Karpas-422 (cell line): ENCODE measurements at regions not wholly inside any gene's neighbourhood (a gene's known extent, or its start where the extent isn't known, plus 50 kb on each side); places are given as distances from the start of the nearest gene placed in this dataset.

Experiments used
- DNase-seq: peaks from one replicate; pipeline ENCODE4 v3.0.0-alpha.2; 2015
- H2AFZ ChIP-seq: fragments of 200-600 bp; sonication (generic); 2 replicates; pipeline ENCODE4 v1.6.1; 2014; ENCODE audit warnings: antibody characterized with exemption, low read length, mixed read lengths
- H3K27ac ChIP-seq: fragments of 200-600 bp; sonication (generic); 2 replicates; pipeline ENCODE4 v1.5.1; 2014; ENCODE audit warnings: mild to moderate bottlenecking, low read length, moderate library complexity
- H3K27me3 ChIP-seq: fragments of 200-600 bp; sonication (generic); 2 replicates; pipeline ENCODE4 v1.6.1; 2014; ENCODE audit warnings: low read length, mixed read lengths
- H3K36me3 ChIP-seq: fragments of 200-600 bp; sonication (generic); 2 replicates; pipeline ENCODE4 v1.6.1; 2014; ENCODE audit warnings: low read length, mixed read lengths; ENCODE audit not compliant: insufficient read depth
- H3K4me1 ChIP-seq: fragments of 200-600 bp; sonication (generic); 2 replicates; pipeline ENCODE4 v1.6.1; 2014; ENCODE audit warnings: mild to moderate bottlenecking, low read length, mixed read lengths
- H3K4me2 ChIP-seq: fragments of 200-600 bp; sonication (generic); 2 replicates; pipeline ENCODE4 v1.6.1; 2014; ENCODE audit warnings: low read length, low read depth, mild to moderate bottlenecking; ENCODE audit not compliant: poor library complexity, severe bottlenecking
- H3K4me3 ChIP-seq: fragments of 200-600 bp; sonication (generic); 2 replicates; pipeline ENCODE4 v1.5.1; 2014; ENCODE audit warnings: mild to moderate bottlenecking, antibody characterized with exemption, low read length, mixed read lengths
- H3K79me2 ChIP-seq: fragments of 200-600 bp; sonication (generic); 2 replicates; pipeline ENCODE4 v1.6.1; 2014; ENCODE audit warnings: mild to moderate bottlenecking, low read length, mixed read lengths
- H3K9ac ChIP-seq: fragments of 200-600 bp; sonication (generic); 2 replicates; pipeline ENCODE4 v1.6.0; 2014; ENCODE audit warnings: low read length
- H3K9me2 ChIP-seq: fragments of 200-600 bp; sonication (generic), shearing (Covaris generic); replicated peaks from 2 replicates; pipeline ENCODE4 v1.6.0; 2014; ENCODE audit warnings: mild to moderate bottlenecking, low read length, moderate library complexity; ENCODE audit not compliant: insufficient read depth
- H3K9me3 ChIP-seq: fragments of 300-700, 200-600 bp; sonication (generic); 2 replicates; pipeline ENCODE4 v1.6.1; 2014; ENCODE audit warnings: low read length, mixed read lengths
- H4K20me1 ChIP-seq: fragments of 200-600 bp; sonication (generic); 2 replicates; pipeline ENCODE4 v1.6.1; 2014; ENCODE audit warnings: mild to moderate bottlenecking, antibody characterized with exemption, low read length, low read depth; ENCODE audit not compliant: insufficient read depth

- H3K27ac ChIP-seq = no peak overlapping the region
- H3K9me3 ChIP-seq = no peaks in the 10 kb centered on the region
- no peaks in the 10 kb centered on the region for H3K27me3 ChIP-seq
- DNase-seq = no peak
- H3K4me2 ChIP-seq = no peak overlapping the region
- H3K36me3 ChIP-seq = no peaks in the 10 kb centered on the region
- no peaks in the 10 kb centered on the region for H3K79me2 ChIP-seq
- no peak overlapping the region for H3K9ac ChIP-seq
- H3K4me1 ChIP-seq = peaks cover 5% of the 10 kb centered on the region; the same call in 1 of the 2 replicates
- H2AFZ ChIP-seq = no peak overlapping the region
- no peak overlapping the region for H3K4me3 ChIP-seq
- H3K9me2 ChIP-seq = no peaks in the 10 kb centered on the region
- no peaks in the 10 kb centered on the region for H4K20me1 ChIP-seq
Measured at GRCh38 chr1:116832308-116832931, 77.3 kb upstream of the PTGFRN start.

- Histone ChIP-seq H3K36me3 (no peaks in the 10 kb centered on the region), H3K27me3 (no peaks in the 10 kb centered on the region), H3K4me1 (peaks cover 5% of the 10 kb centered on the region; the same call in 1 of the 2 replicates), H4K20me1 (no peaks in the 10 kb centered on the region), H3K4me3 (no peak overlapping the region), H3K9me3 (no peaks in the 10 kb centered on the region), H3K9ac (no peak overlapping the region), H3K27ac (no peak overlapping the region), H3K4me2 (no peak overlapping the region), H3K9me2 (no peaks in the 10 kb centered on the region), H3K79me2 (no peaks in the 10 kb centered on the region), H2AFZ (no peak overlapping the region)
- DNase-seq = no peak
Measured at GRCh38 chr1:116832932-116833578, 76.7 kb upstream of the PTGFRN start.

GRCh38 chr1:116833718-116834117, 76.0 kb upstream of the PTGFRN start:
- no peak overlapping the region for H3K27ac ChIP-seq
- no peak overlapping the region for H2AFZ ChIP-seq
- no peaks in the 10 kb centered on the region for H4K20me1 ChIP-seq
- no peaks in the 10 kb centered on the region for H3K27me3 ChIP-seq
- no peak overlapping the region for H3K4me2 ChIP-seq
- DNase-seq = no peak
- no peaks in the 10 kb centered on the region for H3K9me2 ChIP-seq
- H3K79me2 ChIP-seq = no peaks in the 10 kb centered on the region
- peaks cover 5% of the 10 kb centered on the region; the same call in 1 of the 2 replicates for H3K4me1 ChIP-seq
- no peak overlapping the region for H3K9ac ChIP-seq
- no peaks in the 10 kb centered on the region for H3K36me3 ChIP-seq
- no peak overlapping the region for H3K4me3 ChIP-seq
- H3K9me3 ChIP-seq = no peaks in the 10 kb centered on the region

GRCh38 chr1:116834595-116834994, 75.1 kb upstream of the PTGFRN start:
- H2AFZ ChIP-seq = no peak overlapping the region
- no peaks in the 10 kb centered on the region for H3K9me3 ChIP-seq
- H3K4me1 ChIP-seq = peaks cover 5% of the 10 kb centered on the region; the same call in 1 of the 2 replicates
- H3K79me2 ChIP-seq = no peaks in the 10 kb centered on the region
- no peak overlapping the region for H3K27ac ChIP-seq
- H3K36me3 ChIP-seq = no peaks in the 10 kb centered on the region
- H3K9me2 ChIP-seq = no peaks in the 10 kb centered on the region
- no peak overlapping the region for H3K4me3 ChIP-seq
- no peaks in the 10 kb centered on the region for H4K20me1 ChIP-seq
- no peaks in the 10 kb centered on the region for H3K27me3 ChIP-seq
- H3K4me2 ChIP-seq = no peak overlapping the region
- no peak overlapping the region for H3K9ac ChIP-seq
- no peak for DNase-seq

- Histone ChIP-seq H3K9ac (no peak overlapping the region), H3K9me3 (no peaks in the 10 kb centered on the region), H3K9me2 (no peaks in the 10 kb centered on the region), H2AFZ (no peak overlapping the region), H3K4me2 (no peak overlapping the region), H4K20me1 (no peaks in the 10 kb centered on the region), H3K27ac (no peak overlapping the region), H3K27me3 (no peaks in the 10 kb centered on the region), H3K4me1 (peaks cover 5% of the 10 kb centered on the region; the same call in 1 of the 2 replicates), H3K79me2 (no peaks in the 10 kb centered on the region), H3K36me3 (no peaks in the 10 kb centered on the region), H3K4me3 (no peak overlapping the region)
- DNase-seq = no peak
Measured at GRCh38 chr1:116835161-116835560, 74.6 kb upstream of the PTGFRN start.

GRCh38 chr1:116836099-116836498, 73.6 kb upstream of the PTGFRN start:
- H3K79me2 ChIP-seq = no peaks in the 10 kb centered on the region

GRCh38 chr1:116841569-116842344, 68.0 kb upstream of the PTGFRN start:
- Histone ChIP-seq H3K9ac (no peak overlapping the region), H3K36me3 (no peaks in the 10 kb centered on the region), H3K27ac (no peak overlapping the region), H3K79me2 (no peaks in the 10 kb centered on the region), H3K9me3 (no peaks in the 10 kb centered on the region), H3K27me3 (no peaks in the 10 kb centered on the region), H3K9me2 (no peaks in the 10 kb centered on the region), H3K4me2 (no peak overlapping the region), H3K4me3 (no peak overlapping the region), H4K20me1 (no peaks in the 10 kb centered on the region), H2AFZ (no peak overlapping the region), H3K4me1 (no peaks in the 10 kb centered on the region)
- DNase-seq = peak; percentile 26

More at GRCh38 chr1:116836099-116836498, 73.6 kb upstream of the PTGFRN start:
- H4K20me1 ChIP-seq = no peaks in the 10 kb centered on the region
- no peaks in the 10 kb centered on the region for H3K9me3 ChIP-seq
- no peaks in the 10 kb centered on the region for H3K9me2 ChIP-seq
- no peak overlapping the region for H3K4me2 ChIP-seq
- H3K27ac ChIP-seq = no peak overlapping the region
- H3K27me3 ChIP-seq = no peaks in the 10 kb centered on the region
- H3K36me3 ChIP-seq = no peaks in the 10 kb centered on the region
- no peak overlapping the region for H3K9ac ChIP-seq
- H3K4me1 ChIP-seq = peaks cover 5% of the 10 kb centered on the region; the same call in 1 of the 2 replicates
- no peak for DNase-seq
- no peak overlapping the region for H2AFZ ChIP-seq
- no peak overlapping the region for H3K4me3 ChIP-seq

GRCh38 chr1:116842654-116843053, 67.1 kb upstream of the PTGFRN start:
- no peak overlapping the region for H3K9ac ChIP-seq
- H3K27ac ChIP-seq = no peak overlapping the region
- no peaks in the 10 kb centered on the region for H3K27me3 ChIP-seq
- H3K9me3 ChIP-seq = no peaks in the 10 kb centered on the region
- no peaks in the 10 kb centered on the region for H3K4me1 ChIP-seq
- H4K20me1 ChIP-seq = no peaks in the 10 kb centered on the region
- no peaks in the 10 kb centered on the region for H3K79me2 ChIP-seq
- H3K36me3 ChIP-seq = no peaks in the 10 kb centered on the region
- DNase-seq = peak; percentile 16
- H3K4me3 ChIP-seq = no peak overlapping the region
- H3K9me2 ChIP-seq = no peaks in the 10 kb centered on the region
- no peak overlapping the region for H2AFZ ChIP-seq
- no peak overlapping the region for H3K4me2 ChIP-seq
